ENCODE measurements at regions not wholly inside any gene's neighbourhood (a gene's known extent, or its start where the extent isn't known, plus 50 kb on each side); places are given as distances from the start of the nearest gene placed in this dataset.

GRCh38 chr14:30354439-30354838 lies 204.5 kb upstream of the G2E3 start:
- Histone ChIP-seq H3K36me3 (replicated peaks; ENCODE audit: low read depth, low read length) (no peaks in the 10 kb centered on the region), H3K4me3 (ENCODE audit: low read length) (no peak overlapping the region), H3K4me2 (ENCODE audit: low read length) (no peak overlapping the region)

GRCh38 chr14:30355431-30355913 lies 203.5 kb upstream of the G2E3 start:
- no peak overlapping the region for H3K4me3 ChIP-seq (ENCODE audit: low read length)
- H2AFZ ChIP-seq (ENCODE audit: low read depth, low read length) = no peak overlapping the region
- no peak overlapping the region for H3K9ac ChIP-seq (ENCODE audit: low read length)
- H3K79me2 ChIP-seq (ENCODE audit: low read length) = no peaks in the 10 kb centered on the region
- H3K27me3 ChIP-seq (ENCODE audit: low read depth, low read length) = no peaks in the 10 kb centered on the region
- no peak overlapping the region for H3K27ac ChIP-seq (ENCODE audit: low read length)
- H3K4me2 ChIP-seq (ENCODE audit: low read length) = 0 out of 2 replicates have a peak overlapping the region, but pooled peaks have one; percentile 19
- H3K36me3 ChIP-seq (replicated peaks; ENCODE audit: low read depth, low read length) = no peaks in the 10 kb centered on the region
- peaks cover 20% of the 10 kb centered on the region; the same call in 1 of the 2 replicates for H3K4me1 ChIP-seq (ENCODE audit: low read length)
- TF ChIP-seq EZH2phosphoT487 (IDR thresholded peaks at IDR 0.05; ENCODE audit: low read depth) (no peak), CTCF (IDR thresholded peaks at IDR 0.05; ENCODE audit: low read depth, low read length) (no peak)
- H3K9me3 ChIP-seq (ENCODE audit: insufficient read depth, low read length) = no peaks in the 10 kb centered on the region
- H4K20me1 ChIP-seq (ENCODE audit: insufficient read depth, low read length) = no peaks in the 10 kb centered on the region

More at GRCh38 chr14:30354439-30354838, 204.5 kb upstream of the G2E3 start:
- Histone ChIP-seq H2AFZ (ENCODE audit: low read depth, low read length) (no peak overlapping the region), H3K4me1 (ENCODE audit: low read length) (peaks cover 25% of the 10 kb centered on the region; the same call in 1 of the 2 replicates), H4K20me1 (ENCODE audit: insufficient read depth, low read length) (no peaks in the 10 kb centered on the region), H3K27ac (ENCODE audit: low read length) (no peak overlapping the region), H3K9me3 (ENCODE audit: insufficient read depth, low read length) (no peaks in the 10 kb centered on the region), H3K9ac (ENCODE audit: low read length) (no peak overlapping the region), H3K27me3 (ENCODE audit: low read depth, low read length) (no peaks in the 10 kb centered on the region), H3K79me2 (ENCODE audit: low read length) (no peaks in the 10 kb centered on the region)
- no peak for TF ChIP-seq CTCF (IDR thresholded peaks at IDR 0.05; ENCODE audit: low read depth, low read length)

- no peak overlapping the region for H3K27ac ChIP-seq (ENCODE audit: low read length)
- H2AFZ ChIP-seq (ENCODE audit: low read depth, low read length) = no peak overlapping the region
- no peaks in the 10 kb centered on the region for H4K20me1 ChIP-seq (ENCODE audit: insufficient read depth, low read length)
Measured at GRCh38 chr14:30356438-30357202, 202.3 kb upstream of the G2E3 start.

More at GRCh38 chr14:30356438-30357202, 202.3 kb upstream of the G2E3 start:
- Histone ChIP-seq H3K4me3 (ENCODE audit: low read length) (no peak overlapping the region), H3K79me2 (ENCODE audit: low read length) (no peaks in the 10 kb centered on the region), H3K9me3 (ENCODE audit: insufficient read depth, low read length) (no peaks in the 10 kb centered on the region), H3K4me1 (ENCODE audit: low read length) (peaks cover 20% of the 10 kb centered on the region; the same call in 1 of the 2 replicates), H3K9ac (ENCODE audit: low read length) (no peak overlapping the region), H3K4me2 (ENCODE audit: low read length) (no peak overlapping the region), H3K36me3 (replicated peaks; ENCODE audit: low read depth, low read length) (no peaks in the 10 kb centered on the region), H3K27me3 (ENCODE audit: low read depth, low read length) (no peaks in the 10 kb centered on the region)
- TF ChIP-seq EZH2phosphoT487 (IDR thresholded peaks at IDR 0.05; ENCODE audit: low read depth) = no peak
- TF ChIP-seq CTCF (IDR thresholded peaks at IDR 0.05; ENCODE audit: low read depth, low read length) = no peak

All from OCI-LY3 (cell line).